H9 (cell line): ENCODE measurements at regions not wholly inside any gene's neighbourhood (a gene's known extent, or its start where the extent isn't known, plus 50 kb on each side); places are given as distances from the start of the nearest gene placed in this dataset.
A peak's percentile ranks its signal among the peaks of the same experiment; 100 is the strongest.

ENCODE experiments used
- DNase-seq: peaks from one replicate; pipeline ENCODE4 v3.0.0-alpha.2; 2017
- H2AFZ ChIP-seq: one replicate; pipeline ENCODE4 v1.6.1; 2013; ENCODE audit warnings: mild to moderate bottlenecking, low read length, control low read depth, moderate library complexity
- H2AK5ac ChIP-seq: 2 replicates; pipeline ENCODE4 v1.6.1; 2013; ENCODE audit warnings: low read length, control low read depth, mixed read lengths; ENCODE audit not compliant: insufficient read length
- H2BK120ac ChIP-seq: one replicate; pipeline ENCODE4 v1.6.1; 2013; ENCODE audit warnings: low read depth, mild to moderate bottlenecking, low read length, control low read depth, inconsistent platforms; ENCODE audit not compliant: poor library complexity, severe bottlenecking
- H2BK12ac ChIP-seq: 2 replicates; pipeline ENCODE4 v1.6.1; 2013; ENCODE audit warnings: low read length, control low read depth, mixed read lengths, low read depth; ENCODE audit not compliant: insufficient read length
- H2BK15ac ChIP-seq: 2 replicates; pipeline ENCODE4 v1.6.1; 2013; ENCODE audit warnings: low read depth, low read length, control low read depth
- H2BK20ac ChIP-seq: one replicate; pipeline ENCODE4 v1.6.1; 2013; ENCODE audit warnings: low read depth, mild to moderate bottlenecking, low read length, control low read depth, inconsistent platforms; ENCODE audit not compliant: poor library complexity, severe bottlenecking
- H2BK5ac ChIP-seq: 2 replicates; pipeline ENCODE4 v1.6.1; 2013; ENCODE audit warnings: low read length, control low read depth, mixed read lengths; ENCODE audit not compliant: insufficient read length
- H3K14ac ChIP-seq: 2 replicates; pipeline ENCODE4 v1.6.1; 2013; ENCODE audit warnings: low read length, control low read depth; ENCODE audit not compliant: insufficient read depth
- H3K18ac ChIP-seq: 2 replicates; pipeline ENCODE4 v1.6.1; 2013; ENCODE audit warnings: low read depth, mild to moderate bottlenecking, mixed read lengths, low read length, control low read depth; ENCODE audit not compliant: insufficient read length
- H3K23ac ChIP-seq: 2 replicates; pipeline ENCODE4 v1.6.1; 2013; ENCODE audit warnings: low read length, control low read depth, mixed read lengths, low read depth; ENCODE audit not compliant: insufficient read length
- H3K23me2 ChIP-seq: 2 replicates; pipeline ENCODE4 v1.6.1; 2013; ENCODE audit warnings: low read depth, mild to moderate bottlenecking, mixed read lengths, low read length, control low read depth; ENCODE audit not compliant: insufficient read length, poor library complexity, severe bottlenecking
- H3K27ac ChIP-seq: 2 replicates; pipeline ENCODE4 v1.5.1; 2013; ENCODE audit warnings: low read length, control low read depth, mixed read lengths, low read depth; ENCODE audit not compliant: insufficient read length
- H3K27me3 ChIP-seq: 2 replicates; pipeline ENCODE4 v1.6.1; 2013; ENCODE audit warnings: low read length, control low read depth, inconsistent platforms; ENCODE audit not compliant: insufficient read depth
- H3K4ac ChIP-seq: 2 replicates; pipeline ENCODE4 v1.6.1; 2013; ENCODE audit warnings: low read depth, mild to moderate bottlenecking, control low read depth, inconsistent platforms, low read length, moderate library complexity
- H3K4me1 ChIP-seq: 2 replicates; pipeline ENCODE4 v1.6.1; 2013; ENCODE audit warnings: low read length, control low read depth, inconsistent platforms; ENCODE audit not compliant: insufficient read depth
- H3K4me2 ChIP-seq: 2 replicates; pipeline ENCODE4 v1.6.1; 2013; ENCODE audit warnings: low read length, control low read depth, mixed read lengths; ENCODE audit not compliant: insufficient read length, insufficient read depth
- H3K56ac ChIP-seq: 2 replicates; pipeline ENCODE4 v1.6.1; 2013; ENCODE audit warnings: low read depth, mild to moderate bottlenecking, mixed read lengths, low read length, control low read depth; ENCODE audit not compliant: insufficient read length
- H3K79me1 ChIP-seq: 2 replicates; pipeline ENCODE4 v1.6.1; 2013; ENCODE audit warnings: low read depth, mild to moderate bottlenecking, moderate library complexity, low read length, control low read depth, inconsistent platforms; ENCODE audit not compliant: insufficient read depth, poor library complexity, severe bottlenecking
- H3K79me2 ChIP-seq: 2 replicates; pipeline ENCODE4 v1.6.1; 2013; ENCODE audit warnings: low read length, control low read depth, inconsistent platforms; ENCODE audit not compliant: insufficient read depth
- H3K9ac ChIP-seq: 2 replicates; pipeline ENCODE4 v1.6.1; 2013; ENCODE audit warnings: low read length, control low read depth, mixed read lengths; ENCODE audit not compliant: insufficient read length; ENCODE audit errors: extremely low read depth
- H3K9me3 ChIP-seq: one replicate; pipeline ENCODE4 v1.6.1; 2013; ENCODE audit warnings: low read depth, low read length, inconsistent platforms; ENCODE audit not compliant: control insufficient read depth
- H3T11ph ChIP-seq: one replicate; pipeline ENCODE4 v1.6.1; 2013; ENCODE audit warnings: mild to moderate bottlenecking, low read length, control low read depth, inconsistent platforms
- H4K20me1 ChIP-seq: one replicate; pipeline ENCODE4 v1.6.1; 2013; ENCODE audit not compliant: control insufficient read depth, insufficient read length, insufficient read depth
- H4K5ac ChIP-seq: 2 replicates; pipeline ENCODE4 v1.6.1; 2013; ENCODE audit warnings: low read depth, mild to moderate bottlenecking, mixed read lengths, low read length, control low read depth; ENCODE audit not compliant: insufficient read length
- H4K8ac ChIP-seq: replicated peaks from 2 replicates; pipeline ENCODE4 v1.6.1; 2013; ENCODE audit warnings: low read length, control low read depth, mixed read lengths, low read depth; ENCODE audit not compliant: insufficient read length
- H4K91ac ChIP-seq: 2 replicates; pipeline ENCODE4 v1.6.1; 2013; ENCODE audit warnings: low read depth, mild to moderate bottlenecking, moderate library complexity, mixed read lengths, low read length, control low read depth; ENCODE audit not compliant: insufficient read length
- H3K27ac Mint-ChIP-seq, 3 experiments: 2 replicates in 2 of 3; 3 replicates in 1 of 3; pipeline ENCODE4 v1.8.0; 2020 to 2021; ENCODE audit warnings: mixed read lengths in 3 of 3, mild to moderate bottlenecking in 1 of 3, moderate library complexity in 1 of 3
- H3K27me3 Mint-ChIP-seq: 2 replicates; pipeline ENCODE4 v1.8.0; 2021; ENCODE audit warnings: low read depth, mild to moderate bottlenecking, moderate library complexity, mixed read lengths
- H3K36me3 Mint-ChIP-seq, 3 experiments: 2 replicates in 2 of 3; 3 replicates in 1 of 3; pipeline ENCODE4 v1.8.0; 2020 to 2021; ENCODE audit warnings: low read depth in 3 of 3, mixed read lengths in 3 of 3; ENCODE audit not compliant: insufficient read depth in 1 of 3
- H3K4me1 Mint-ChIP-seq, 2 experiments: 2 replicates each; pipeline ENCODE4 v1.8.0; 2020; ENCODE audit warnings: mixed read lengths in 2 of 2
- H3K4me3 Mint-ChIP-seq, 2 experiments: 2 replicates in 1 of 2; 3 replicates in 1 of 2; pipeline ENCODE4 v1.8.0; 2020 to 2021; ENCODE audit warnings: mild to moderate bottlenecking in 2 of 2, mixed read lengths in 2 of 2, moderate library complexity in 1 of 2
- H3K9me3 Mint-ChIP-seq, 2 experiments: 2 replicates in 1 of 2; 3 replicates in 1 of 2; pipeline ENCODE4 v1.8.0; 2020; ENCODE audit warnings: mild to moderate bottlenecking in 2 of 2, mixed read lengths in 2 of 2, moderate library complexity in 1 of 2
- WGBS: extraction: QIAGEN DNeasy Blood & Tissue Kit; methylation state at CpG from one replicate; pipeline ENCODE4 v1.1.7; 2013; ENCODE audit warnings: missing lambda C conversion rate, low lambda C conversion rate, mixed read lengths; ENCODE audit not compliant: insufficient read length; ENCODE audit errors: extremely low coverage; 5-methylcytosine and 5-hydroxymethylcytosine counted together
- TF ChIP-seq, protein P1 (sequence below): fragments of 200-600 bp; sonication (generic); conservative IDR thresholded peaks from 3 replicates; pipeline ENCODE4 v1.8.0; 2021; ENCODE audit warnings: antibody characterized with exemption, mild to moderate bottlenecking

DNA sequence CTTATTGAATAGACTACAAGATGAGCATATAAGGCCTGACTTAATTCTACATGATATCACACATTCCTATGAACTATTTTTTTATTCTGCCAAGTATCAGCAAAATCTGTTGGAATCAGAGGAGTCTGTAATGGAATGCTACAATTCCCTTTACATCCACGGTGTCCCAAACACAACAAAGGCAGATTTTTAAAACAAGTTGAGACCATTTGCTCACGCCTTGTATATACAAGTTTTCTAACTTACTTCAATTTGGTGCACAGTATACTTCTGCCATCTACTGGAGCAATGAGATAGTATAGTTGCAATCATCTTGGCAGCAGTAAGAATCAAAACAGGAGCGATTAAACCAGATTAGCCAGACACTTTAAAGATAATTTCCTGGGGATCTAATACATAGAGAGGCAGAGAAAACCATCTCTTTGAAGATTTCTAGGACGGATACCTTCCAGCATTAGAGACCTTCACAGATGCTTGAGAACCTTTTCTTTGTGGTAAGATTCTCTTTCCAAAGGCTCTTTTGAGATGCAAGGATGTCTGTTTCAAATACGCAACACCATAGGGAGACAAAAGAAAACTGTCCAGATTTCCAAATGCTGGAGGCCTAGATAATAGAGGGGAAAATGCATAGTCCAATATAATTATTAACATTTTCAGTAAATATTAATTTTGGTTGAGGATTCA is 302.0 kb upstream of the MIR17HG start:
- Histone ChIP-seq H3K27ac (no peak overlapping the region), H4K20me1 (no peaks in the 10 kb centered on the region), H3K18ac (no peak overlapping the region), H3K79me1 (no peaks in the 10 kb centered on the region), H3K9me3 (no peaks in the 10 kb centered on the region), H2AFZ (no peak overlapping the region), H4K8ac (no peak overlapping the region), H3K4me2 (no peak overlapping the region), H3K4me1 (no peaks in the 10 kb centered on the region; the same call in 1 of the 2 replicates), H3K79me2 (no peaks in the 10 kb centered on the region), H3K27me3 (no peaks in the 10 kb centered on the region), H2BK120ac (no peak overlapping the region), H2AK5ac (no peak overlapping the region), H2BK15ac (no peak overlapping the region), H3K23me2 (no peaks in the 10 kb centered on the region), H4K91ac (no peak overlapping the region), H4K5ac (no peak overlapping the region), H3K14ac (no peak overlapping the region), H3K9ac (no peak overlapping the region), H2BK12ac (no peak overlapping the region), H3T11ph (no peak overlapping the region), H3K23ac (no peak overlapping the region), H3K4ac (no peak overlapping the region), H2BK20ac (no peak overlapping the region), H3K56ac (no peak overlapping the region), H2BK5ac (no peak overlapping the region)
- no peak overlapping the region for H3K4me3 Mint-ChIP-seq
- peaks cover 4% of the 10 kb centered on the region in 2 experiments; a peak in 2 of 5 replicates for H3K9me3 Mint-ChIP-seq
- H3K4me1 Mint-ChIP-seq: peaks cover 0 to 7% of the 10 kb centered on the region in 2 experiments; a peak in 1 of 4 replicates
- peaks cover 1% of the 10 kb centered on the region; the same call in 1 of the 2 replicates for H3K27me3 Mint-ChIP-seq
- no CpG with 5 or more reads among the region's 5 CpGs for WGBS
- no peaks in the 10 kb centered on the region; a peak in 1 of 7 replicates for H3K36me3 Mint-ChIP-seq
- TF ChIP-seq, protein P1, sequence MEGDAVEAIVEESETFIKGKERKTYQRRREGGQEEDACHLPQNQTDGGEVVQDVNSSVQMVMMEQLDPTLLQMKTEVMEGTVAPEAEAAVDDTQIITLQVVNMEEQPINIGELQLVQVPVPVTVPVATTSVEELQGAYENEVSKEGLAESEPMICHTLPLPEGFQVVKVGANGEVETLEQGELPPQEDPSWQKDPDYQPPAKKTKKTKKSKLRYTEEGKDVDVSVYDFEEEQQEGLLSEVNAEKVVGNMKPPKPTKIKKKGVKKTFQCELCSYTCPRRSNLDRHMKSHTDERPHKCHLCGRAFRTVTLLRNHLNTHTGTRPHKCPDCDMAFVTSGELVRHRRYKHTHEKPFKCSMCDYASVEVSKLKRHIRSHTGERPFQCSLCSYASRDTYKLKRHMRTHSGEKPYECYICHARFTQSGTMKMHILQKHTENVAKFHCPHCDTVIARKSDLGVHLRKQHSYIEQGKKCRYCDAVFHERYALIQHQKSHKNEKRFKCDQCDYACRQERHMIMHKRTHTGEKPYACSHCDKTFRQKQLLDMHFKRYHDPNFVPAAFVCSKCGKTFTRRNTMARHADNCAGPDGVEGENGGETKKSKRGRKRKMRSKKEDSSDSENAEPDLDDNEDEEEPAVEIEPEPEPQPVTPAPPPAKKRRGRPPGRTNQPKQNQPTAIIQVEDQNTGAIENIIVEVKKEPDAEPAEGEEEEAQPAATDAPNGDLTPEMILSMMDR: peak; percentile 56; the same call in 2 of the 3 replicates
- DNase-seq: no peak
- H3K27ac Mint-ChIP-seq: no peak overlapping the region
